ENCODE measurements at regions not wholly inside any gene's neighbourhood (a gene's known extent, or its start where the extent isn't known, plus 50 kb on each side); places are given as distances from the start of the nearest gene placed in this dataset.

GRCh38 chr10:21010615-21011014, 113.5 kb upstream of the NEBL start:
- TF ChIP-seq CTCF (IDR thresholded peaks at IDR 0.05) (no peak), POLR2A (IDR thresholded peaks at IDR 0.05) (no peak)
